ENCODE measurements at regions not wholly inside any gene's neighbourhood (a gene's known extent, or its start where the extent isn't known, plus 50 kb on each side); places are given as distances from the start of the nearest gene placed in this dataset.

GRCh38 chr17:14444915-14445314 is 144.0 kb downstream of the HS3ST3B1 start:
- TF ChIP-seq CTCF (IDR thresholded peaks at IDR 0.05) (no peak), POLR2A (IDR thresholded peaks at IDR 0.05) (no peak)
